HG02610 (cell line): ENCODE measurements at regions not wholly inside any gene's neighbourhood (a gene's known extent, or its start where the extent isn't known, plus 50 kb on each side); places are given as distances from the start of the nearest gene placed in this dataset.
"Not testable (repeated sequence)": the region's sequence is repeated elsewhere in the genome, so short reads cannot be mapped to it uniquely, and the experiment has no call there.

Experiments
- ATAC-seq: cut with Tn5 transposase; IDR thresholded peaks from one replicate; pipeline ENCODE4 v1.9.1; 2021; ENCODE audit warnings: mild to moderate bottlenecking, moderate library complexity; ENCODE audit not compliant: unreplicated experiment

- ATAC-seq = no peak
Measured at GRCh38 chr5:45893309-45893708, 197.1 kb upstream of the HCN1 start.

- not testable (repeated sequence) for ATAC-seq
Measured at GRCh38 chr5:45890441-45891080, 194.4 kb upstream of the HCN1 start.

DNA sequence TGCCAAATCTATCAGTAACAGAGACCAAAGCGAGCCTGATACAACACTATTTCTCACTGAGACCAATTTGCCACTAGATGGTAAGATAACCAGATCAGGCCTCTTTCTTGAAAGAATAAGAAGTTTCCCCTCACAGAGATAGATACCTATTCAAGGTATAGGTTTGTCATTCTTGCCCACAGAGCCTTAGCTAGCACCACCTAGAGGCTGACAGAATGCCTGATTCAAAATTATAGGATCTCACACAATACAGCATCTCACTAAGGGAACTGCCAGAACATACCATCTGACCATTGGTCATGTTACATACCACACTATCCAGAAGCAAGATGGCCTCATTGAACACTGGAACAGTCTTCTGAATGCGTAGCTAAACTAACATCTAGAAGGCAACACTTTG, 166.6 kb upstream of the HCN1 start:
- no peak for ATAC-seq

DNA sequence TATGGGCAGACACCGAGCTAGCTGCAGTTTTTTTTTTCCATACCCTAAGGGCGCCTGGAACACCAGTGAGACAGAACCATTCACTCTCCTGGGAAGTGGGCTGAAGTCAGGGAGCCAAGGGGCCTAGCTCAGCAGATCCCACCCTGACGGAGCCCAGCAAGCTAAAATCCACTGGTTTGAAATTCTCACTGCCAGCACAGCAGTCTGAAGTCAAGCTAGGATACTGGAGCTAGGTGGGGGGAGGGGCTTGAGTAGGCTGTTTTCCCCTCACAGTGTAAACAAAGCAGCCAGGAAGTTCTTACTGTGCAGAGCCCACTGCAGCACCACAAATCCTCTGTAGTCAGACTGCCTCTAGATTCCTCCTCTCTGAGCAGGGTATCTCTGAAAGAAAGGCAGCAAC, 151.7 kb upstream of the HCN1 start:
- ATAC-seq = no peak

GRCh38 chr5:45826055-45826454, 129.9 kb upstream of the HCN1 start:
- ATAC-seq = no peak

DNA sequence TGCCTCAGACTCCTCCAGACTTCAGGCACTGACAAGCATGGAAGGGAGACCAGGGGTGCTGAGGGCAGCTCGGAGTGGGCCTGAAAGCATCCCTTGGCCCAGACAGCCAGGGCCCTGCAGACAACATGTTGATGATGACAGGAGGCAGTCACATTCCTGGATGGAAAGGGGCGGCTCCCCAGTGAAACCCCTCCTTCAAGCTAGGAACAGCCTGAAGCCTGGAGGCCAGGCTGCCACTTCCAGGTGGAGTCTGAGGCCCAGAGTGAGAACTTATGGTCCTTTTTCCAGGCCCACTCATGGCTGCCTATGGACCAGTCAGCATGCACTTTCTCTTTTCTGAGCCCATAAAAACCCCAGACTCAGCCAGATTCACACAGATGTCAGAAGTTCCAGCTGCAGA, 104.2 kb upstream of the HCN1 start:
- no peak for ATAC-seq

DNA sequence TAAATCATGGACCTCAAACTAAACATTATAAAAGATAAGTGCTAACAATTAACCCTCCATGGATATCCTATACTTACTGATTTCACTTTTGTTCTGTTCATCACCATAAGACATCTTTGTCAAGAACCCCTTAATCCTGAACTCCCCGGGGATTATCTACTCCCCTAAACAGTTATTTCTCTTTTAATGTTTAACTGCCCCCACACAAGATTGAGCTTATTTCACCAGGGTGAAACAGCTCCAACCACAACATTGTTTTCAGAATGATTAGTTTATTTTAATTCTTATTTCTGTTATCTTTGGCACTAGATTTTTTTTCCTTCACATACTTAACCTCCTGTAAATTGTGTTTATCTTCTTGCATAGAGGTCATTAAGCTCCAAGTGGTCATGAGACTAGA, 103.2 kb upstream of the HCN1 start:
- ATAC-seq = no peak

DNA sequence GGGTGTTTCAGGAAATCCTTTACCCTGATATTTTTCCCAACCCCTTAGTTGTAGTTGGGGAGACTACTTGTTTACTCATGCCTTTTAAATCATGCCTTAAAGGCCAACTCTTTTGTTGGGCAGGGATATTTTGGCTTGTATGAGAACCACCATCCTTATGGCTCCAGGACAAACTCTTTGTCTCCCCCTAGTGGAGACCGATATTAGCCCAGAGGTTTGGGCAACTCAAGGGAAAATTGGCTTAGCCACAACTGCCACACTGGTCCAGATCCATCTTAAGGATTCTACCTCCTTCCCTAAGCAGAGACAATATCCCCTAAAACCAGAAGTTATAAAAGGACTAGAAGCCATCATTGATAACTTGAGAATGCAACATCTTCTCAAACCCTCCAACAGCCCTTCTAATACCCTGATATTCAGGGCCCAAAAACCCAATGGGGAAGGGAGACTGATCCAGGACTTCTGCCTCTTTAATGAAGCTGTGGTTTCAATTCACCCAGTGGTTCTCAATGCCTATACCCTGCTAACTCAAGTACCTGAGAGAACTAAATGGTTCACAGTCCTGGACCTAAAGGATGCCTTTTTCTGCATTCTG, 100.9 kb upstream of the HCN1 start:
- no peak for ATAC-seq

DNA sequence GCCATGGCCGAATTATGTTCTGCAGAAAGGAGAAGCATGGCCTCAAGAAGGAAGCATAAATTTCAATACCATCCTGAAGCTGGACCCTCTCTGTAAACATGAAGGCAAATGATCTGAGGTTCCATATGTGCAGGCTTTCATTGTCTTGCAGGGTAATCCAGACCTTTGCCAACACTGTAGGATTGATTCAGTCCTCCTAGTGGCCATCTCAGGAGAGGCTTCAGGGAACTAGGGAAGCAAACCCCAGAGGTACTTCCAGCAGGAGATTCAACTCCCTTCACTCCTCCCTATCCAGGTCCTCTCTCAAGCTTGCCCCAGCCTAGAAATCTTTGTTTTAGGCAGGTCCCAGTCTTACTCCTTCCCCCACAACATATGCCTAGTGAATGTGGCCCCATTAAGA, 99.3 kb upstream of the HCN1 start:
- ATAC-seq = no peak

DNA sequence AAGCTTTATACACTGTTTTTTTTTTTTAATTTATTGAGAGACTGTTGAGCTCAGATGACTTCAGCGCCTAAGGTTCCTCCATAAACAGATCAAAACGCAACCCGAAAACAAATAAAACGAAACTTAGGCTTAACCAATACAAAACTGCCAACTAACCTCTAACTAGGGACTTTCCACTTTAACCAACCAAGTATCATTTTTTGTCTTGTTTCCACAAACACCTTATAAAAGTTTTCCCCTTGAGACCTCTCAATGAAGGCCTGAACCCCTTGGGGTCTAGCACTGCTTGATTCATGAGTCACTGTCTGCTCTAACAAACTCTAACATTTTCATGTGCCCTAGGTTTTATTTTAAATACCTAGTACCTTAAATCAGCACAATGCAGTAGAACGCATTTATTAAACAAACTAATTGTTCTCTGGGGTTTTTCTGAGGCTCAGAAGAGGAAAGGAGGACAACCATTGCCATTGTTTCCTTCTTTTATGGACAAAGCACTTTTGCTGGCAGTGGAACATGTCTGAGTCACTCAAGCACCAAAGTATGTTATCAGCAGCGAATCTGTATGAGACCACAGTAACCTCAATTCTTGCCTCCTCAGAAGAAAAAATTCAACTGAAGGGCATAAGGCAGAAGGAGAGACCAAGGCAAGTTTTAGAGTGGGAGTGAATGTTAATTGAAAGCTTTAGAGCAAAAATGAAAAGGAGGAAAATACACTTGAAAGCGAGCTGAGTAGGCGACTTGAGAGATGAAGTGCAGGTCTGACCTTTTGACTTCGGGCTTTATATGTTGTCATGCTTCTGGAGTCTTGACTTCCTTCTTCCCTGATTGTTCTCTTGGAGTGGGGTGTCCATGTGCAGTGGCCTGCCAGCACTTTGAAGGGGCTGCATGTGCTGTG, 97.7 kb upstream of the HCN1 start:
- peak; percentile 79 for ATAC-seq

- no peak for ATAC-seq
Measured at GRCh38 chr5:45779874-45780671, 83.9 kb upstream of the HCN1 start.

DNA sequence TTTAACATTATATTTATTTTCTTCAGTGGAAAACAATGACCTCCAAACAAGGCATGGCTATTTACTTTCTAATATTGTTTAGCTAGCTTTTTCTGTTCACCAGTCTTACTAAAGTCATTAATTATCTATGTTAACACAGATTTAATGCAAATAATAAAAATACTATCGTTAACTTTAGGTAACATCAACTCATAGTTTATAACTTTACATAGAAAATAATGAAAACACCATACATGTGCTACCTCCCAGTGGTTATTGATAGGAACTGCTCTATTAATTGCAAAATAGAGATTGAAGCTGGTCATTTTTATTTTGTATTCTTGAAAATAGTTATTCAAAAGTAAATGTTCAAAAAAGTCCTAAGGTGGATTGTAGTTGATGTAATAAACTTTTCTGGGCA, 78.3 kb upstream of the HCN1 start:
- no peak for ATAC-seq

- ATAC-seq = no peak
Measured at GRCh38 chr5:45772402-45772801, 76.2 kb upstream of the HCN1 start.

DNA sequence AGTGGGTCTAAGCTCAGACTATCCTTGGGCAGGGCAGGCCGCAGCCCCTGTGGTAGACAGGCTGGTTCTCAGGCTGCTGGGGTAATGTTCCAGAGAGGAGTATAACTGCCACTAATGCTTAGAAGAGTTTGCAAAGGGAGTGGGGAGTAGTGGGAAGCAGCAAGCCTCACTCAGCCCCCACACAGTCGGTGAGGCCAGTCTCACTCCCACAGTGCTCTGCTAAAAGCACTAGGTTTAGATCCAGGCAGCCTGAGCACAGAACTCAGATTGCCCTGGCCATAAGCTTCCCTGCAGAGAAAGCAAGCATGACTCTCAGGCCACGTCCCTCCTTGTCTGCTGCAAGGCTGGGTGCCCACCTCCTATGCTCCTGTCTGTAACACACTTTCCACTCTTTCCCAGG, 69.4 kb upstream of the HCN1 start:
- ATAC-seq = no peak

GRCh38 chr5:45750574-45750973, 54.4 kb upstream of the HCN1 start:
- ATAC-seq = no peak

- not testable (repeated sequence) for ATAC-seq
Measured at GRCh38 chr5:45748511-45748910, 52.3 kb upstream of the HCN1 start.
